HG02840 (cell line): ENCODE measurements at regions not wholly inside any gene's neighbourhood (a gene's known extent, or its start where the extent isn't known, plus 50 kb on each side); places are given as distances from the start of the nearest gene placed in this dataset.

Experiments
- ATAC-seq: cut with Tn5 transposase; IDR thresholded peaks from one replicate; pipeline ENCODE4 v1.9.1; 2021; ENCODE audit warnings: mild to moderate bottlenecking, moderate library complexity, moderate number of reproducible peaks; ENCODE audit not compliant: unreplicated experiment, low FRiP score

GRCh38 chr20:16220826-16221225 lies 352.4 kb downstream of the KIF16B start:
- ATAC-seq = no peak

GRCh38 chr20:16219182-16219581 lies 354.1 kb downstream of the KIF16B start:
- no peak for ATAC-seq

- ATAC-seq = no peak
Observed at GRCh38 chr20:16216914-16217230, 356.4 kb downstream of the KIF16B start.

- no peak for ATAC-seq
Observed at GRCh38 chr20:16216227-16216913, 356.9 kb downstream of the KIF16B start.

- ATAC-seq = no peak
Observed at GRCh38 chr20:16215041-16215440, 358.2 kb downstream of the KIF16B start.

DNA sequence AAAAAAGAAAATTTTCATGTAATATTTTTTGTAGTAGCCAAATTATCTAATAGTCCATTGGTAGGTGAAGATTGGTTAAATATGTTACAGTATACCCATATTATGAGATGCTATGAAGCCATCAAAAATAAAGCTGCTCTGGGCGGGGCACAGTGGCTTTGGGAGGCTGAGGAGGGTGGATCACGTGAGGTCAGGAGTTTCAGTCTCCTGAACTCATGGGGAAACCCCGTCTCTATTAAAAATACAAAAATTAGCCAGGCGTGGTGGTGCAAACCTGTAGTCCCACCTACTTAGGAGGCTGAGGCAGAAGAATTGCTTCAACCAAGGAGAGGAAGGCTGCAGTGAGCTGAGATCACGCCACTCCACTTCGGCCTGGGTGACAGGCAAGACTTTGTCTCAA lies 360.5 kb downstream of the KIF16B start:
- no peak for ATAC-seq

DNA sequence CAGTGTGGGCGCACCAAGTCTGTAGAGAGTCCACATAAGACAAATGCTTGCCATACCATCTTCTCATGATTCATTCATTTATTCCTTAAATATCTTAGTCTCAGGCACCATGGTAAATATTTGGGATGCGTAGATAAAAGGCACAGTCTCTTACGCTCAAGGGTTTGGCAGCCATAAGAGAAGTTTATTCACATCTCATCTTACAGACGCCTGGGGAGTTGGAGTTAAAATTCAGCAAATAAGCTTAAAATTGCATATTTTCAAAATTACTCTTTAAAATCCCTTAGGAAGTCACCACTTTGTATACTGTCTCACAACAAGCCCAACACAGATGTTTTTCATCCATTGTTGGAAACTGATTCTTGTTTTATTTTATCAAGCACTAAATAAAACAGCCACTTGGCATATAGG lies 363.3 kb downstream of the KIF16B start:
- ATAC-seq = no peak

DNA sequence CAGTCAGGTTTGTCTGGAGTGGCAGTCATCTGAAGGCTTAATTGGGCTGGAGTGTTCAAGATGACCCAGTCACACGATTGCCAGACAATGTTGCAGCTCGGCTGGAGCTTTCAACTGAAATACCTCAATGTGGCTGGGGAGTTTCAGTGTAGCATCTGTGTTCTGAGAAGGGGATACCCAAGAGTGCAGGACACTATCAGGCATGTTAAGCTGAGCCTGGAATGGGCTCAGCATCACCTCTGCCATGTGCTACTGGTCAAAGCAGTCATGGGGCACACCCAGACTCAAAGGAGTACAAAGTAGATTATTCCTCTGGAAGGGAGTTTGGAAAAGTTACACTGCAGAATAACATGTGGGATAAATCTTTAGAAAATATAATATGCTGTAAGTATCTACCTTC lies 363.9 kb downstream of the KIF16B start:
- ATAC-seq = no peak

DNA sequence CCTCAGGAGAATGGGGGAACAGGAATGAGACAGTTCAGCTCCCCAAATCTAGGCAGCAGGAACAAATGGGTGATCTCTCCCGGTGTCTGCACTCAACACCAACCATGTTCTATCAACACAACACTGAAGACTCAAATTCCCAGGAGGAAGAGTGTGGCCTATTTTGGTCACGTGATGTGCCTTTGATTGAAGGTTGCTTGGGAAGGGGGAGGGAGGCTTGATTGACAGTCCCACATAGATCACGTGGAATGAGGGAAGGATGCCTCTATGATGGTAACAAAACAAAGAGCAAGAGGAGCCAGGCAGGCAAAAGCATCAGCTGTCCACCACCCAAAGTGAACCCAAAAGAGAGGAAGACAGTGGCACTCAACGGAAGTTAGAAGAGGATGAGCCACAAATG lies 364.8 kb downstream of the KIF16B start:
- no peak for ATAC-seq

DNA sequence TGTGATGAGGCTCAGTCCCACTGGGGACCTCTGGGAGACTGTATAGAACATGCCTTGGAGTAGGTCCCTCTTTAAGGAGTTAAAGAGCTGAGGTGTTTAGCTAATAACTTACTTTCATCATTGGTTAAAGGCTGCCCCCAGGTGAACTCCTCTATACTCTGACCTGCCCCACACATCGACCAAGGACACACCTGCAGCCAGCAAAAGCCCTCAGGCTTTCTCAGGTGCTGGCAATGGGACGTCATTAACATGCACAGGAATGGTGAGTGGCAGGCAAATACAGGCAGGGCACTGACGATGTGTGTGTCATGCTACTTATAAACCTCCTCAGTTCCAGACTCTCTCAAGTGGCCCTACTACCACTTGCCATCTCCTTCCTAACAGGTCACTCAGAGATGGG lies 366.4 kb downstream of the KIF16B start:
- ATAC-seq = no peak

- no peak for ATAC-seq
Observed at GRCh38 chr20:16205507-16205906, 367.7 kb downstream of the KIF16B start.

DNA sequence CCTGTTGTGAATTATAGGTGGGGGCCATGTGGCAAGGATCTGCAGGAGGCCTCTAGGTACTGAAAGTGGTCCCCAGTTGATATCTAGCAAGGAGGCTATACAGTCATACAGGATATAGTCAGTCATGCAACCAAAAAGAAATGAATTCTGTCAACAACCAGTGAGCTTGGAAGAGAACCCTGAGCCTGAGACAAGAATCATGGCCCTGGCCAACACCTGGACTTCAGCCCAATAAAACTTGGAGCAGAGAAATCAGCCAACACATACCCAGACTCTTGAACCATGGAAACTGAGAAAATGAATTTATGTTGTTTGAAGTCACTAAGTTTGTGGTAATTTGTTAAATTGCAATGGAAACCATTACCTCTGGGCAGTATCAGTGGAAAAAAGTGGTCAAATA lies 370.2 kb downstream of the KIF16B start:
- no peak for ATAC-seq

- no peak for ATAC-seq
Observed at GRCh38 chr20:16201191-16201590, 372.1 kb downstream of the KIF16B start.

DNA sequence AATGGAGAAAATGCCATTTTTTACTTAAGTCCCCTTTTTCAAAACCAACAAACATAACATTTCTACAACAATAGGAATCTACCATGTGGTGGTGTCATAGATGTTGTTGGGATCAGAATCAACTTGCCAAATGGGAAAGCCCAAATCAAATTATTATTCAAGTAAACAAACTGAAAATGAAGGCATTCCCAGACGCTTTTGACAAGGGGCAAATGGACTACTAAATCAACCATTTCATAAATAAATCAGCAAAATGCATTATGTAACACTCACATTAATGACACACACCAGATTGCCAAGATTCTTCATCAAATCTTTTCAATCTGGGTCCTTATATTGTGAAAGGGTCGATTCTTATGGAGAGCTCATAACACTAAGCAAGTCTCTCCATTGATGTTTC lies 375.6 kb downstream of the KIF16B start:
- no peak for ATAC-seq

- no peak for ATAC-seq
Observed at GRCh38 chr20:16195671-16196070, 377.6 kb downstream of the KIF16B start.

DNA sequence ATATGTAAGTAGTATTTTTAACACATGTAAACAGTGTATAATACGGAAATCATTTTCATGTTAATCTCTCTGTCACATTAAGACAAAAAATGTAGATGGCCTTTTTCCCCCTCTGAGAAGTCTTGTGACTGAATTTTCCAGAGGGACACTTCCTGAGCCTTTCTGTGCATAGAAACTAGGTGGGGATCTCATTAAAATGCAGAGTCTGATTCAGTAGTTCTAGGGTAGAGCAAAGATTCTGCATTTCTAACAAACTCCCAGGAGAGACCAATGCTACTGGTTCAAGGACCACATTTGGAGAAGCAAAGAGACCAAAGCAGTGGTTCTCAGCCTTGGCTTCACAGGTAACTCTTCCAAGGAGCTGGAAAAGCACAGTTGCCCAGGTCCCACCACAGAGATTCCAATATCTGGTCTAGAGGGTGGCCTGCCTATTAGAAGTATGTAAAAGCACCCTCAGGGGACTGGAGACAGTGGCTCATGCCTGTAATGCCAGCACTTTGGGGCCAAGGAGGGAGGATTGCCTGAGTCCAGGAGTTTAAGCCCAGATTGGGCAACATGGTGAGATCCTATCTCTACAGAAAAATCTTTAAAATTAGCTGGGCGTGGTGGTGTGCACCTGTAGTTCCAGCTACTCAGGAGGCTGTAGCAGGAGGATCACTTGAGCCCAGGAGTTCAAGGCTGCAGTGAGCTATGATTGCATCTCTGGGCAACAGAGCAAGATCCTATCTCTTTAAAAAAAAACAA lies 378.5 kb downstream of the KIF16B start:
- no peak for ATAC-seq

- ATAC-seq = no peak
Observed at GRCh38 chr20:16191496-16191895, 381.8 kb downstream of the KIF16B start.

- ATAC-seq = no peak
Observed at GRCh38 chr20:16189371-16189770, 383.9 kb downstream of the KIF16B start.

- no peak for ATAC-seq
Observed at GRCh38 chr20:16187956-16188616, 385.2 kb downstream of the KIF16B start.

DNA sequence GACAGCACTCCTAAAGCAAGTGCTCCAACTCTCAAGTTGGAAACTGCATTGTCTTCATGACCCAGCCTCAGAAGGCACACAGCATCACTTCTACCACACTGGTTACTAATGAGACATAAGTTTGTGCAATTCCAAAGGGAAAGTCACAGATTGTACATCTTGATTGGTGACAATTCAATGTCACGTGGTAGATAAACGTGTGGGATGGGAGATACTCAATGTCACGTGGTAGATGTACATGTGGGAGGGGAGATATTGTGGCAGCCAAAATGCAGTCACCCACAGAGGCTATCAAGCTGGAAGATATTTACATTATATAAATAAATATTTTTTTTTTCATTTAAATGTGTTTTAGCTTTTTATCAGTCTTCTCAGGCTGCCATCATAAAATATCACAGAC lies 393.3 kb downstream of the KIF16B start:
- ATAC-seq = no peak

DNA sequence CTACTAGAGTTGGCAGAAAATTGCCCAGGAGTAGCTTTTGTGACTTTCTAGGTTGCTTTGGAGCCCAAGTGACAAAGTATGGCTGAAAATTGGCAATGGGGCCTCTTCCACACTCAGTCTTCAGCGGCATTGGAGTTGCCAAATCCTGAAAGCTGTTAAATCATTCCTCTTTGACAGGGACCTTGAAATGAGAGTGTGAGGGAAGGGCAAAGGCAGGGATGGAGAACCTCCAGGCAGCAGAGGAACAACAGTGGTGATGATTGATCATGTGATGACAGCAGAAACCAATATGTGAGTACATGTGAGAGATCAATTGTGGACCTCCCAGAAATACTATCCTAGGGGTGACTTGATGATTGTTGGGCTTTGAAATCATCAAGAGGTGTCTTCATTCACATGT lies 393.9 kb downstream of the KIF16B start:
- no peak for ATAC-seq
